NCI-H146 (cell line): ENCODE measurements at regions not wholly inside any gene's neighbourhood (a gene's known extent, or its start where the extent isn't known, plus 50 kb on each side); places are given as distances from the start of the nearest gene placed in this dataset.

Source experiments
- DNase-seq: peaks from one replicate; lab custom pipeline; 2025; lab: John Stamatoyannopoulos, UW

DNA sequence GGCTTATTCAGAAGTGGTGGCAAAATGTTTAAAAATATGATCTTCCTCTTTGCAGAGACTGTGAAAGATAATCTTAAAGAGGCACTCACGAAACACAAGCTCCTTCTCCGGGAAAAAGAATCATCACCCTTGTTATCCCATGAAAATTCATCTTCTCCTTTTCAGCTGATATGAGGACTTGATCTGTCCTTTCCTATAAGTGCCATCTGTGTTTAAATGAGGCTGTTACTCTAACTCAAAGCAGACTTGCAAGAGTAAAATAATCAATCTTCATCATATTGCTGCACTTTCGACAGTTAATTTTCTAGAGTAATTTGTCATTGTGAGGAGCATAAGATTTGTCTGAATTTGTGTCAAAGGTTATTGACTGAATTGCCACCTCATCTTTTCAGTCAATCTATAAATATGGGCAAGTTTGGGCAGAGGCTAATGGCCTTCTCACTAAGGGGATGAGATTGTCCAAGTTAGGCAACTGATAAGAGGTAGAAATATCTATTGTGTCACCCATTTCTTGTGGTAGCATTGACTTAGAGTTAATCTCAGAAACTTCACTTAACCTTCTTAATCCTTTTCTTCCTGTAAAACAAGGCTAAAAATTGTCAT lies 452.9 kb downstream of the GRXCR1 start:
- no peak for DNase-seq

DNA sequence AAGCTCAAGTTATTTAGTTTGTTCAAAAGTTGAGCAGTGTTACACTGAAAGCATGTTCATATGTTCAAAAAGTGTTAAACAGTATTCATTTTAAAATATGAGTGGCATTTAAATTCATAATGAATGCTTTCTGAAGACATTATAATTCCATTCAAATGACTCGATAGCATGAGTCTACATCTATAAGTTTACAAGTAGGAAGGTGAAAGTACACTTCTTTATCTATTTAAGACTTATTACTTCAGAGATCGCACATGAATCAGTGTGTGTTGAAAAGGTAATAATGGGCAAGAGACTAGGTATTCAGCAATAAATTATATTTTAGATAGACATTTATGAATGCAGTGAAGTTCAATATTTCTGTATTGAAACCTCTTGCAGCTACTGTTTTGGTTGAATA lies 456.1 kb downstream of the GRXCR1 start:
- DNase-seq = no peak

DNA sequence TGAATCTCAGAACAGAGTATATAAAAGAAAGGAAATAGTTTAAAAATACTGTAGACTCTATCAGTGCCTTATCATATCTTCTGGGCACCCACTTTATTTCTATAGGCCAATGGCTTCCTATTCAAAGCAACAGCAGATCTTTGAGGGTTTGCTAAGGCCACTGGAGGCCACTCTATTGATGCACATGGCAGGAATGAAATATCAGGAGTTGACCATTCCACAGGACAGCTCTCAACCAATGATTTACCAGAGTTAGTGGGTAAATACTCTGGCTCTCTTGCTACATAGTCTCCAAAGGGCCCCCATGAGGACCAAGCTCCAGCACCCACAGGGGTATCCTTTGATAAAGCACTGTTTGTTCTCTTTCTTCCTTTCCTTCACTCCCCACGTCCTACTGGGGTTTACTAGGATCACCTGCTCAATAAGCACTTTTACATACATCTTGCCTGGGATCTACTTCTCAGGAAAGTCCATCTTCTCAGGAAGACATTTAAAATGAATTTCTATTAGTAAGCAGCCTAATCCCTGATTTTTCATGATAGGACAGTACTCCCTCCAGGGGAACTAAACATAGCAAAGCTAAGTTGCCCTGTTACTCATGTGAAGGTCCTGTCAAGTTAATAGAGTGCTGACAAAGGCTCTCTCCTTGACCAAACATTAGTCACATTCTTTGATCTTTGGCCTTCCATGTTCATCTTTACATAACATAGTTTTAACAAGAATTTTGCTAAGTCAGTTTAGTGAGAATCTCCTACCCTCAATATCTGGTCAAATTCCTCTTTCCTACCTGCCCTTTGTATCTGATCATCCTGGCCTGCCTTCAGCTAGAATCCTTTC lies 459.7 kb downstream of the GRXCR1 start:
- no peak for DNase-seq

DNA sequence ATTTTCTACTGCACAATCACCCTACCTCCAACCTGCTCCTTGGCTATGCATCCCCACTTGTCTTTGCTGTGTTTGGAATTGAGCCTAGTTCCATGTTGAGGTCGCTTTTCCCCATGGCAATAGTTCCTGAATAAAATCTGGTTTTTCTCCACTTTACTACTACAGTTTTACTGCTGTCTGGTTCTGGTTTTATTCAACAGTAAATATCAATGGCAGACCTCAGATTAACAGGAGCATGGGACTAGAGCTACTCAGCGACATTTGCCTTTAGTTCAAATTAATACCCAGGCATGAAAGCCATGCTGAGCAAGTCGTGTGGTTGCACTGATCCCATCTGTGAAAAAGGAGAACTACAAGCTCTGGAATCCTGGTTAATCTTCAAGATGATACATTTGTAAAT lies 460.3 kb downstream of the GRXCR1 start:
- no peak for DNase-seq

DNA sequence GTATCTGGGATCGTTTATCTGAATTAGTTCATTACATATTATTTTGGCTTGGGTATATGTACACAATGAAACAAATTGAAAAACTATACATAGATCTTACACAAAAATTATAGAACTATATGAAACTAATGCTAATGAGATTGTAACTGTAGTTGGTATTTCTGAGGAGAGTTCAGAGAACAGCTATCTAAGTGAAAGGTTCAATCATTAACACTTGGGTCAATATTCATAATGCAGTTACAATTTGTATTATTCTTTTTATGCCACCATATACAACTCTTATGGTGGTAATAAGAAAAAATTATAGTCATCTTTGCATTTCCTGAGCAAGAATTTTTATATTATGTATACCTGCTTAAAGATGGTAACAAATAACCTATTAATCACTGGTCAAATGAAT lies 461.0 kb downstream of the GRXCR1 start:
- DNase-seq = no peak

DNA sequence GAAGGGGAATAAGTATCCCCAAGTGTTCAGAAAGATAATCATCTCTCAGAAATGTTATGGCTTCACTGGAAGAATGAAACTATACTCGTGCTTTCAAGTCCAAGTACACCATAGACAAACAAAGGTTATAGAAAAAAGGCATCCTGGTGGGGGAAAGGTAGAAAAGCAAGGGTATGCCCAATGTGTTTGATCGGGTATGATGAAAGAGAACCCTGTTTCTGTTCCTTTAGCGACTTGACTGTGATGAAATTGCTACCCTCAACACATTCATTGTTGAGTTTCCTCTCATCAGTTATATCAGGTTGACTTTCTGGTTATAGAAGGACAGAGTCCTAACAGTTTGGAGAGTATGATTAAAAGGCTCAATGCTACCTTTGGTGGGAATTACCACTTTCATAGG lies 464.3 kb downstream of the GRXCR1 start:
- DNase-seq = no peak

DNA sequence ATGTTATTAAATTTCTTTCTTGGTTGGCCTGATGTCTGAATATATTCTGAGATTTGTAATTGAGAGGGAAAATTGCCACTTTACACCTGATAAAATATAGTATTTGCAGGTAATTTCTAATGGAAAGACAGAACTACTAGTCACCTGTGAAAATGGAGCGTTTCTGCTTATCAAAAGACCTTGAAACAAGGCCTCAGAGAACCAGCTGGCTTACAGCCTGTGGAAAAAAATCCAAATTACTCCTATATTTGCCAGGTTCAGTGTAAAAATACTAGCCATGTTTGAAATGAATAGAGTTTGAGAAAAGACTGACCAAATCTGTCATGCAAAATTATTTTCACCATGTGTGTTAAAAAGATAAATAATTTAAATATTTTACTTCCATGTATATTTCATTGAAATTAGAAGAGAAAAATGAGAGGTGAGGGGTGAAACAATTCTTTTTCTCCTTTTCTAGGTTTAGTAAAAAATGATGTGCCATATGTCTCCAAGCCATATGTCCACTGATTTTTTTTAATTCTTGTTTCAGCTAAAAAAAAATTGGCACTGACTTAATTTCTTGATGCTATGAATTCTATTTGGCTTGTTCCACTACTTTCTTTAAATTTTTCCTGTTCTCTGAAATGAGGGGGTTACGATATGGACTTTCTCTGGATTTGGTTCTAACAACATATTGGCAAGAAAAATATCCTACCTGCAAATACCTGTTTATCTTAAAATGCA lies 464.9 kb downstream of the GRXCR1 start:
- no peak for DNase-seq

DNA sequence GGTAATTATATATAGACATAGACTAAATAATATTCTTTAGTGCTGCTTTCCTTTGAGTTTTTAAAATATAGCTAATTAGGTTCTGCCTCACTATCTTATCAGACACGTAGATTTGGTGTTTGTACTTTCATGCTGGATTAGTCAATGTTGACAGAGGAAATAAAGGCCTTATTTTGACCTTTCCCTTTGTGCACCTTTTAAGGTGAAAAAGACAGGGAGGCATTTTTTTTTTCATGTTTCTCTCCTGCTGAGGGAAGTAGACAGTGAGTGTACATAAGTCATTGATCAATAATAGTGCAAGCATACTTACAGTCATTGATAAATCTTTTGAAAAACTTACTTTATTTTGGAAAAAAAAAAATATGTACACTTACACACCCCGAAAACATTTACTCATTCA lies 467.8 kb downstream of the GRXCR1 start:
- DNase-seq = peak; percentile 7

DNA sequence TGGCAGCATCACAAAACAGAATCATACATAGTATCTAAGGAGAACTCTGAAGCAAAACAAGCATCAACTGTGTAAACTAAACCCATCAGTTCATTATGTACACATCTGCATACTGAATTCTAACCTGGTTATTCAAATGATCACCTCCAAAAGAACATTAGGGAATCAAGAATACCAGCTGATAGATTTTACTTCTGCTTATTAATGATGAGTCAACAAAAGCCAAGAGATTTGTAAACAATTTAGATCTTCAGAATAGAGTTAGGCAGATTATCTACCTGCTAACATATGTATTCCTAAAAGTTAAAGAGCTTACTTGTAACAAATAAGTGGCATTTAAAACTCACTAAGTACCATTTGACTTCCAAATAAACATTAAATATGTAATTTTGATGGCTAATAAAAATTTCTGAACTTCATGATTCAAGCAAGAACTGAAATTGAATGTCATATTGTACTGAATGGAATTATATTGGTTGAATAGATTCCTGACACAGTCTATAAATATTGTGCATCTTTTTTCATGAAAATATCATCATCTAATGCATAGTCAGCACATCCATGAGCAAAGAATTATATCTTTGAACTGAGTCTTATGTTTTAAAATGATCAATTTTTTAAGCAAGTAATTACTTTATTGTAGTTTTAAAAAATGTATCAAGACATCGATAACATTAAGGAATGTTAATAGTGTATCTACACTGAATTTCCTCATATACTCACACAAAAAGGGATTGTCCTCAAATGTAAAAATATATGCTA lies 470.5 kb downstream of the GRXCR1 start:
- no peak for DNase-seq

DNA sequence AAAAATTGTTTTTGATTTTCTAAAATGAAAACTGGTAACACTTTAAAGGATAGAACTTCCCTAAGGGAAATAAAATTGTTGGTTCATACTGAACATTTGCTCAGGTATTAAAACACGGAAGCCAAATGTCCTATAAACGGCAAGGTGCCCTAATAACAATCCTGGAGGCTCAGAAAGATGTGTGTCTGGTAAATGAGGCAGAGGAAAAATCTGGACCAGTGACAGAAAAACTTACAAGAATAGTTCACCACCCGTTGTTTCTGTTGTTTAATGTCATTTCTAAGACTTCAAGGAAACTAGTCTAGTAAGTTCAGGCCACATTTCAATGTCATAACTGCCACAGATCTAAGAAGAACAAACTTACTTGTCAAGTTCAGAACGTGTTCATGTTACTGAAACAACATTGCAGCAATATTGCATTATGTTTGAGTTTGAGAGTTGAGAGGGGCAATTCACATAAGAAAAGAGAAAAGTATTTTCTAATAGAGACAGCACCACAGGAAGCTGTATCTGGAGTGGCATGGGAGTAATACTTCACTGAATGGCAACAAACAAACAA lies 476.6 kb downstream of the GRXCR1 start:
- DNase-seq = no peak

DNA sequence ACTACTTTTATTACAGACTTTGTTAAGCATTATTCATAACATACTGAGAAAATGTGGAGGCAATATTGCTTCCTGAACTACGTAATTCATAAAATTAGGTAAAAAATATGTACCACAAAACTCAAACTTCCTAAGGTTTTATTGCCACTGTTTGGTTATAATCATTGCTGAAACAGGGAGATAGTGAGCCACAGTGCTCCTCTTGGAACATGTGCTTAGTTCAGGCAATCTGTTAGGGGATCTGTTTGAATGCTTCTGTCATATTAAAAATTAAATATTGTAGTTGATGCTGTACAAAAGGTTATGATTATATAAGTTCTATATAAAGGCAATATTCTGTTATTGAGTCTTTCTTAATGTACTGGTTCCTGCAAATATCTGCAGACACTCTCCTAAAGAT lies 480.7 kb downstream of the GRXCR1 start:
- no peak for DNase-seq

DNA sequence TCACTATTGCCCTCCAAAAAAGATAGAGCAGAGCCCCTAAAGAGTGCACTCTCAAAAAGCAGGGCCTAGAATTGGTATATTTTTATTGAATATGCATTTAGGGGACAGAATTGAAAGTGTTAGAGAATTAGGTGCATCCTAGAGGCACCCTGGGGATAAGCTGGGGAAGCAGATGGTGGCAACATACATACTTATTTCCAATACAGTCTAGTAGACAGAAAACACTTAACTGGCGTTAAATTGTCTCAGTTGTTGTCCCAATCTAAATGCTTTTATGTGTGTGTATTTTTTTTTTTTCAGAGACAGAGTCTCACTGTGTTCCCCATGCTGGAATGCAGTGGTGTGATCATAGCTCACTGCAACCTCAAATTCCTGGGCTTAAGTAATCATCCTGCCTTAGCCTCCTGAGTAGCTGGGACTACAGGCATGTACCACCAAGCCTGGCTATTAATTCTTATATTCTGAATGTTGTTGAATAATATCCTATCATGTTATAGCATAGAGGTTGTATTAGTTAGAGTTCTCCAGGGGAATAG lies 481.8 kb downstream of the GRXCR1 start:
- DNase-seq = no peak

DNA sequence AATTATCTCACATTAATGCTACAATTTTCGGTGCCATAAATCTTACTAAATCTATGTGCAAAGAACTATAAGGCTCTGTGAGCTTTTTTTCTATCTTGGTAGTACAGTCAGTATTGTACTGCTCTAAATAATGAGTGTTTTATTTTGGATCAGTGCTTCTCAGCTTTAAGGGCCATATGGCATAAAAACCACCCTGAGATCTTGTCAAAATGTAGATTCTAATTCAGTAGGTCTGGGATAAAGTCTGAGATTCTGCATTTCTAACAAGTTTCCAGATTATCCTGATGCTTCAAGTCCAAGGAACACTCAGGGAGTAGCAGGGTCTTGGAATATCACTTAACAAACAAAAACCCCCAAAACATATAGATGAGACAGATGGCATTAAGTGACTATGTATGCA lies 486.5 kb downstream of the GRXCR1 start:
- no peak for DNase-seq

DNA sequence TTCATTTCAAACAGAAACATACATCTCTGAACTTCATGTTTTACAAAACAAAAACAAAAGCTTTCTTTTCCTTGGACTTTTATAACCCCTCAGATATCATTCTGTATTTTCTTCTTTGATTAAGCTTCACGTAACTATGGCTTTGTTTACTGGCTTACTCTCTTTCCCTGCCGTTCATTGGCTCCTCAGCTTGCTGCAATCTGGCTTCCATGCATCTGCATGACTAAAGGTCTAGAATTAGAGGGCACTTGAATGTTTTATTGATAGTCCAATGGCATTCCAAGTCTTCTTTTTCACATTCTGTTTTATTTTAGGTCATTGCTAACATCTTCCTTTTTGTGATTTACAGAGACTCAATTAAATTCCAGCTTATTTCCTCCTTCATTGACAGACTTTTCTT lies 487.6 kb downstream of the GRXCR1 start:
- DNase-seq = no peak

DNA sequence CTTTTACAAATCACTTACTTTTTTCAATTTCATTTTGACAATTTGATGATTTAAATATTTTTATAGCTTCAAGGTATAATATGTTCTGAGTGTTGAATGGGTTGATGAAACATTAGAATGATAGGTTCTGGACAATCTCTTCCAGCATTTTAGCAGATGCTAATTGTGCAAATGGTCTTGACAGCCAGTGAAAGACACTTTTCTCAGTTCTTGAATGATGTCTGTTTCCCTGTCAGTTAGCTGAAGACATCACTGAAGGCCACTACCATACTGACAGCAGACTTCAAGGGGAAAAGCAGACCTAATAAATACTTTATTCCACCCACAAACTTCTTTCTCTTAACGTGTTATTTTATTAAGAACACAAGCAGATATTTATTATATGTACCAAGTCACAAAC lies 498.6 kb downstream of the GRXCR1 start:
- DNase-seq = no peak

DNA sequence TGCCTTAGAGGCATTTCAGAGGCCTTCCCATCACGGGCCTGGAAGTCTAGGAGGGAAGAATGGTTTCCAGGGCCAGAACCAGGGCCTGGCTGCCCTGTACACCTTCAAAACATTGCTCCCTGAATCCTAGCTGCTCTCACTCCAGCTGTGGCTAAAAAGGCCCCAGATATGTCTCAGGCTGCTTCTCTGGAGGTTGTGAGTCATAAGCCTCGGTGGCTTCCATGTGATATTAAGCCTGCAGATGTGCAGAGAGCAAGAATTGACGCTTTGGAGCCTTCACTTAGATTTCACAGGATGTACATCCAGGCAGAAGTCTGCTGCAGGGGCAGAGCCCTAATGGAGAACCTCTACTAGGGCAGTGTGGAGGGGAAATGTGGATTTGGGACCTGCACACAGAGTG lies 502.5 kb downstream of the GRXCR1 start:
- no peak for DNase-seq

DNA sequence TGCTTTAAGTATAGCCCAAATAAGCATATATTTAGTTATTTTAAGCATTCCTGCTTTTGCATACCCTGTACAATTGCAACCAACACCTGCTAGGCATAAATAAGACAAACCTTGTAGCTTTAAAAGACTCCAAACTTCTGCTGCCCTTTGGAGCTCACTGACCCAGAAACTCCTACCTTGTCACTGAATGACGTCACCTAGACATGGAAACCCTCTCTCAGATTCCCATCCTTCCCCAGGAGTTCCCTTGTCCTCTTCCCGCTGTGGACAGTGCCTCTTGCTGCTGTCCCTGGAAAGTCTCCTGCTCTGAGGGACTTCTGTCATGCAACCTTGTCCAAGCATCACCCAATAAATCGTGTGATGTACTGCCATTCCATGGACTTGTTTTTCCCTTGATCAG lies 507.2 kb downstream of the GRXCR1 start:
- no peak for DNase-seq

DNA sequence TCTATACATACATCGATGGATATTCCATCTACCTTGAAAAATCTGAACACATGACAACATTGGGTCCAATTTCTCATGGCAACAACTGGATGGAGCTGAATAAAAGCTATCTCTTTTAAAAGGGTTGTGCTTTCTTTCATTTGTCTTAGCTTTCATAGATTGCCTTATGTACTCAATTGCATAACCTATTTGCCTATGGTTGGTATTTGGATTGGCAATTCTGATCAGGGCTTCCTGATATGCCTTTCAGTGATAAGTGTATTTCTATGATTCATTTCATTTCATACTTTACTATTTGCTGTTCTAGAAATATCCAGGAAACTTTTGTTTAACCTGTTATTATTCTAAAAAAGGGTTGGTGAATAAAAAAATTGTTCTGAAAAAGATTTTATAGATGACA lies 509.9 kb downstream of the GRXCR1 start:
- DNase-seq = no peak

DNA sequence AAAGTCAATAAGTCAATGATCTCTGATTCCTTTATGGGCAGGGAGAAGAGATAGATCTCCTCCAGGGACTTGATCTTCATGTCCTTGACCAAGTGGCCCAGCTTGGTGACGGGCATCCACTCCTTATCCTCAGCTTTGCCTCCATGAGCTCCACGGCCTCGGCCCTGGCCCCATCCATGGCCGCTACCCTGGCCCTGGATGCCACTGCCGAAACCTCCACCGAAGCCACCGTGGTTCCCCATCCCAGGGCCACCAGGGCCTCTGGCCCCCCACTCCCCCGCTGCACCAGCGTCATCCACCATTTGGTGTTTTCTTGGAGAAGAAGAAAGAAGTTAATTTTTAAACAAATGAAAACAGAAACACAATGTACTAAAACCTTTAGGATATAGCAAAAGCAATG lies 518.1 kb downstream of the GRXCR1 start:
- DNase-seq = no peak

DNA sequence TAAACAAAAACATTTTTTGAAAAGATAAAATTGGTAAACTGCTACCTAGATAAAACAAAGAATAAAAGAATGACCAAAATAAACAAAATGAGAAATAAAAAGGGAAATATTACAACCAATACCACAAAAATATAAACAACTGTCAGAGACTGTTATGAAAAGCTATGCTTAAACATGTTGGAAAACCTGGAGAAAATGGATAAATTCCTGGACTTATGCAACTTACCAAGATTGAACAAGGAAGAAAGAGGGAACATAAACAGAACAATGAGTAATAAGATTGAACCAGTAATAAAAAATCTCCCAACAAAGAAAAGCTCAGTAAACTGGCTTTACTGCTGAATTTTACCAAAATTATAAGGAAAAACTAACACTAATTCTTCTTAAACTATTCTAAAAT lies 518.7 kb downstream of the GRXCR1 start:
- DNase-seq = no peak

DNA sequence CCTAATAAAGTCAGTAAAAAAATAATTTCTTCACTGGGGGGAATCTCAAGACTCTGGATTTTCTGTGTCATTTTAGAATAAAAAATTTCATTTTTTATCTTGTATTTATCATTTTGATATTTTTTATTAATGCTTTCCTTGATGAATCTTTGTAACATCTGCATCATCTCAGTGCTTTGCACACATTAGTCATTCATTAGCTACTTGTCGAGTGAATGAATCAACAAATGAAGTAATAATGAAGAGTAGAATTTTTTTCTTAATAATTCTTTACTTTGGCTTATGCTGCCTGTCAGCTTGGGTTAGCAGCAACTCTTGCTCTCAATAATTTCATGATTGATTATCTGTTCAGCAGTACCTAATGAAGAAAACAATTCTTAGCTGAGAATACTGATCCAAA lies 530.8 kb downstream of the GRXCR1 start:
- DNase-seq = no peak

DNA sequence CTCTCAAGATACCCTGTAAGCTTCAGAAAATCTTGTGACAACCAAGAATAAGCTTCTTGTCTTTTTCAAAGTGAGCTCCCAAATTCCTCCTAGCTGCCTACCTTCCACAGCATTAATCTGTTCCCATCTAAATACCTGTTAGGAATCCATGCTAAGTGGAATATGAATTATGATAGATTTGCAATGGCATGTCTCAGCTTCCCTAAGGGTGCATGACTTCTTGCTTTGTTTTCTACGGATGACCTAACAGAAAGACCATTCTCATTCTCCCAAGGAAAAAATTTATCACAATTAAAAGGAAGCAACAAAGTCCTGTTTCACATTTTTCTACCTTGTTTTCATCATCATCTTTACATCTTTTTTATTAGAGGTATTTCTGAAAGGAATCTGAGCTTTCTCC lies 532.7 kb downstream of the GRXCR1 start:
- DNase-seq = no peak
